Right forelimb (tissue), 1 donor: ENCODE measurements at regions not wholly inside any gene's neighbourhood (a gene's known extent, or its start where the extent isn't known, plus 50 kb on each side); places are given as distances from the start of the nearest gene placed in this dataset.
"Not testable (repeated sequence)": the region's sequence is repeated elsewhere in the genome, so short reads cannot be mapped to it uniquely, and the experiment has no call there.

Source experiments
- DNase-seq: peaks from one replicate; pipeline ENCODE4 v3.0.0-alpha.2; 2018

DNA sequence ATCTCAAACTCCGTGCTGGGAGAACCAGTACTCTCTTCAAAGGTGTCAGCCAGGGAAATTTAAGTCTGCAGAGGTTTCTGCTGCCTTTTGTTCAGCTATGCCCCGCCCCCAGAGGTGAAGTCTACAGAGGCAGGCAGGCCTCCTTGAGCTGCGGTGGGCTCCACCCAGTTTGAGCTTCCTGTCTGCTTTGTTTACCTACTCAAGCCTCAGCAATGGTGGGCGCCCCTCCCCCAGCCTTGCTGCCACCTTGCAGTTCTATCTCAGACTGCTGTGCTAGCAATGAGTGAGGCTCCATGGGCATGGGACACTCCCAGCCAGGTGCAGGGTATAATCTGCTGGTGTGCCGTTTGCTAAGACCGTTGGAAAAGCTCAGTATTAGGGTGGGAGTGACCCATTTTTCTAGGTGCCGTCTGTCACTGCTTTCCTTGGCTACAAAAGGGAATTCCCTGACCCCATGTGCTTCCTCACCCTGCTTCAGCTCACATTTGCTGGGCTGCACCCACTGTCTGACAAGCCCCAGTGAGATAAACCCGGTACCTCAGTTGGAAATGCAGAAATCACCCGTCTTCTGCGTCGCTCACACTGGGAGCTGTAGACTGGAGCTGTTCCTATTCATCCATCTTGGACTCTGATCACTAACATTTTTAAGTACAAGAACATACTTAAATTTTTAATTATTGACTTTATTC, 389.2 kb upstream of the UBE2E3 start:
- DNase-seq = not testable (repeated sequence)

DNA sequence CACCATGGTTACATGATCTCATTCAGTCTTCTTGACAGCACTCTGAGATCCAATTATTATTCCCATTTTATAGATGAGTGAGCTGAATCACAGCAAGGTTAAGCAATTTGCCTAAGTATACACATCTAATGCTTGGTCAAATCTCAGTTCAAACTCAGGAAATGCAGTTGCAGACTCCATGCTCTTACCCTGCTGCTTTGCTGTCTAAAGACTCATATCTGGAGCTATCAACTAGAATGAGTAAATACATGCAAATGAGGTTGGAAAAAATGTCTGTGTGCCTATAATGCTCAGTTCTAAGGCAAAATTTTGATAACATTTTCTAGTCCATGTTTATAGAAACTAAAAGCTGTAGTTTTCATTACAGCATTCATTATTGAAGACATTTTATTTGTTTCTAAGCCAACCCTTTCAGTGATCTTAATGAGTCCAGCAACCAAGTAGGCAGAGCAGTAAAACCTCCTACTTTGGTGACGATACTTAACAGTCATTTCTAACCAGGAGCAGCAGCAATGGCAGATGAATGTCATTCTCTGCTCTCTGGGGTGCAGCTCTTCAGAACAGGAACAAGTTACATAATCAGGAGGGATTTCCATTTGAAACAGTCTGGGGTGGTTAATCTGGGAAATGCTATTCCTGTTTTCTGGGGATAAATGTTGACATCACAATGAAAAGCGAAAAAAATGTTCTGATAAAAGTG, 396.8 kb upstream of the UBE2E3 start:
- no peak for DNase-seq

DNA sequence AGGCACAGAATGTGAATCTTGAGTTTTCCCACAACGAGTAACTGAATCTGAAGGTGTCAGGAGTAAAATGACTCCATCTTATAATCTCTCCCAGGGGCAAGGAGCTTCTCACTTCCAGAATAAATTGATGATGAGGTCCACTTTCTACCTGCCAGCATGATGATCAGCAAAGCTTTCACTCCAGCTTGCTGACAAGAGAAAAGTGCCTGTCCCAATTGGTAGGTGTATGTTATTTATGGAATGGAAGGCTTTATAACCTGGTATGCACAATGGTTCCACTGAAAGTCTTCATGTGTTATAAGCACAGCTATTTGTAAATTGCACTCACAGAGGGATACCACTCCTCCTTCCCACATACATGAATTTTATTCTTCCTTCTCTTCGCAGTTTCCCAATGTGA, 401.0 kb upstream of the UBE2E3 start:
- no peak for DNase-seq

DNA sequence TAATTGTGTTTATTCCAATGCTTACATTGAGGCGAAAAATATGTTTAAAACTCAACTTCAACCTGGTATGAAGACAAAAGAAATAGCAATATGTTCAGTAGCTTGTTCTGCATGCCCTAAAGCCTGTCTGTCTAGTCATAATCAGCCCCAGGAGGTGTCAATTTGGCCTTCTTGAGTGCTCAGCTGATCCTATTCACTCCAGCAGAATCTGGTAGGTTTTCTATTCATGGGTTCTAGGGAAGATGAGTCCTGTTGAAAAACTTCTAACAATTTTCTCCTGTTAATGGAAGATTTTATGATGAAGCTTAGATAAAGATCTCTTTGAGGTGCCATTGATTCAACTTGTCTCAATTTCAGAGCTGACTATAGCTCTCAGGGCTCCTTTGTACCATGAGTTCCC, 402.0 kb upstream of the UBE2E3 start:
- DNase-seq = no peak

DNA sequence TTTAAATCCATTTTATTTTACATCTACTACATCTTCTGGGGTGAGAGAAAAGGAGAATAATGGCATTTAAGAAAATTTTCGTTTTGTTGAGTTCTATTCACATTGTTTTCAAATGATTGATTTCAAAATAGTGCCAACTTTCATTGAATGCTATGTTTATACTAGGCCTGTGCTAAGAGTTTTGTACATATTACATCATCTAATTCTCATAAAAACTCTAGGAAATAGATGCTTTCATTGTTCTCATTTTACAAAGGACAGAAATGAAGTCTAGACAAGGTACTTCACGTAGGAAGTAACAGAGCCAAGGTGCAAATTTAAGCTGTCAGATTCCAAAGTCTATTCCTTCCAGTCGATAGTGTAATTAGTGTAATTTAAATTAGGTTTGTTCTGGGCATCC, 402.8 kb upstream of the UBE2E3 start:
- no peak for DNase-seq

DNA sequence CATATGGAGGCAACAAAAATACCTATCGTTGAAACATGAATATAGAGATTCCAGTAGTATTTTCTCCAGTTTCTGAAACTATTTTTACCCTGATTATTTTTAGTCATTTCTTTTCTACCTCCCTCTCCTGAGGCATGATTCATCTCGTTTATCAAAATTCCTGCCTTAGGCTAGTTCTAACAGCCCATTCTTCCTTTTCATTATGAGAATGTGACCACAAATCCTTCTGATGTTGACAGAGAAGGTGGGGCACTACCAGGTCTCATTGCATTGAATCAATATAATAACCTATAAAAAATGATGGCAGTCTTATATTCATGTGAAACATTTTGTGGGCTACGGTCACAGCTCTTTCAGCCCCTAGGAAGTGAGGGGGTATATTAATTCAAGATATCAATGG, 406.5 kb upstream of the UBE2E3 start:
- DNase-seq = no peak

DNA sequence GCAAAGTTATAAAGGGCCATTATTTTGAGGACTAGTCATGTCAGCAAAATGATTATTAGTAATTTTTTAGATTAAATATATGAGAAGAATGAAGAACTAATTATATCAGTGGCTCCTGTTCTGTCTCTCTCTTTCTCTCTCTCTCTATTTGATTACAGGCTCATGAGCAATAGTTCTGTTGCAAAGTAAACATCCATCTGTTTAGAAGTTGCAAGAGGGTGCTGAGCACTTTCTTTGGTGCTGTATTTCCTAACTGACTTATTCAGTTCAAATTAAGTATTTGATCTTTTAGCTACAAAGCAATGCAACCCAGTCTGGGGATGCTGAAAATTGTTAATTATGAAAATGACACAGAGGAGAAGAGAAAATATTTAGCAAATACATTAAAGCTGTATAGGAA, 408.1 kb upstream of the UBE2E3 start:
- DNase-seq = no peak

DNA sequence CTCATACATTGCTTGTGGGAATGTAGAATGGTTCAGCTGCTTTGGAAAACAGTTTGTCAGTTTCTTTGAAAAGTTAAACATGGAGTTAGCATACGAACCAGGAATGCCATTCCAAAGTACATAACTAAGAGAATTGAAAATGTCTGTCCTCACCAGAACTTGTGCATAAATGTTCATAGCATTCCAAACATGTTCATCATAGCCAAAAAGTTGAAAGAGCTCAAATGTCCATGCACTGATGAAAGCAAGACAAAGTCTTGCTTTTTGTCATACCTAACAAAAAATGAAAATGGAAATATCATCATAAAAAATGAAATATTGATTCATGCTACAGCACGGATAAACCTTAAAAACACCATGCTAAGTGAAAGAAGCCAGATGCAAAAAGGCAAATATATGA, 408.8 kb upstream of the UBE2E3 start:
- DNase-seq = no peak

DNA sequence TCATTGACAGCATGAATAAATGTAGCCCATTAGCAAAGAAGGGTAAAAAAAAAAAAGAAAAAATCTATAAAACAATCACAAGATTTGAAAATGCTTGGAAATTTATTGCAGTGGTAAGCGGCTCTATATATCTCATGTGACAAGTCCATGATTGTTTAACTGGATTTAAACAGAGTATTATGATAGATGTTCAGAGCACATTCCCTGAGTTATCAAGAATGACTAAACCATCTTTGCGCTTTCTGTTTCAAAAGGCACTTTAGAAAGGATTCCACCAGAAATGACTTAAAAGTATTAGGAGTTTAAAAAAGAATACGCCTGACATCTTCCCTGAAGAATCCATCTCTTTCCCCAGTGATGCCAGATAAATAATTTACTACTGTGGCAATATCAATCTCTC, 409.5 kb upstream of the UBE2E3 start:
- DNase-seq = no peak

DNA sequence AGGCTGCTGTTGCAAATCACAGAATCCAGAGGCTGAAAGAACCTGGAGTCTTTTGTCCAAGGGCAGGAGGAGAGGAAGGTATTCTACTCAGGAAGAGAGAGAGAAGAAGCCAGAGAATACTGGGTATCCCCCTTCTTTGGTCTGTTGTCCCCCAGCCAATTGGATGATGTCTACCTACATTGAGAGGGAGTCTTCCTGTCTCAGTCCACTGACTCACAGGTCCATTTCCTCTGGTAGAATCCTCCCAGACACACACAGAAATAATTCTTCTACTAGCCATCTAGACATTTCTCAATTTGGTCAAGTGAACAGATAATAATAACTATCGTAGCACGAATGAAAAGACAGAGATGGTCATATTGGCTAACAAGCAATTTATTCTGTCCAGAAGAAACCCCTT, 416.4 kb upstream of the UBE2E3 start:
- no peak for DNase-seq

DNA sequence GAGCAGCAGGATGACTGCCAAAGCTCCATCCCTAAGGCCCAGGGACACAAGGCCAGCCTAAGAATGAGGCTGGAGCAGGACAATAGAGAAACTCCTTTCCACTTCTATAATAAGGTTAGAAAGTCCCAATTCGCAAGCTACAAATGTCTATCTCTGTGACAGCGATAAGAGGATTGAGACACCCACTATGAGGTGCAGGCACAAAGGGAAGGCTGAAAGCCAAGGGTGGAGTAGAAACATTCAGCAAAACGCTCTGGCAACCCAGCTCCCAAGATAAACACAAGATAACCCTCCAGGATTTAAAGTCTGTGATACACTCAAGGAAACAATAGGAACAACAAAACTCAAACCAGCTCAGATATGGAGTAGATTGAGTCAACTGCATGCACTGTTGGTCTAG, 418.0 kb upstream of the UBE2E3 start:
- no peak for DNase-seq

DNA sequence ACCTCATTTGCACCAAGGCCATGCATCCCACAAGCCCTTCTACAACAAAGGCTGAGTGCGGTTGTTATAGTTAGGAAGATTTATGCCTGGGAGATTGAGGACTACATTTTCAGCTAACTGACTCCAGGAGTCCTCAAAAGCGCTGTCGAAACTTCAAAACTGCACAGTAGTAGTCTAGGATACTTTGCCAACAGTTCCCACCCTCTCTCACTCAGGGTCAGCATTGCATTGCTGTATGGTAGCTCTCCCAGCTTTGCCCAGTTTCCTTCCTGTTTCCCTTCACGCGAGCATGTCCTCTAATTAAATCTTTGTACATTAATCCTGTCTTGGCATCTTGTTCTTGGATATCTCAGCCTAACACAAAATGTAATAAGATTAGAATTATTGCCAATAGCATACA, 420.6 kb upstream of the UBE2E3 start:
- DNase-seq = no peak

DNA sequence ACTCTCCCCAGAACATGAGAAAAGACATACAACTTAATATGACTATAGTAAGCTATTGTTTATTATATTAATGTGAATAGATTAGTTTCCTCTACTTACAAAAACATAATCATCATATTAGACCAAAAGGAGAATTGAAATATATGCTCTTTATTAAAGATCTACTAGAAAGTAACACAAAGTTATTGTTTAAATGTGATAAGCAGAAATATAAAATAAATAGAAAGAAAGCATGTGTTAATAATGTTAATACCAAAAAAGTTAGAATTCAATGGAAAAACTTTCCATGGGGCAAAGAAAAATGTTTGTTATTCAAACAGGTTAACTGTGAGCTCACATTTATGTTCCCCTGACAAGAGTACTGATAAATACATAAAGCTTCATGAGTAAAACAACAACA, 421.4 kb upstream of the UBE2E3 start:
- no peak for DNase-seq

DNA sequence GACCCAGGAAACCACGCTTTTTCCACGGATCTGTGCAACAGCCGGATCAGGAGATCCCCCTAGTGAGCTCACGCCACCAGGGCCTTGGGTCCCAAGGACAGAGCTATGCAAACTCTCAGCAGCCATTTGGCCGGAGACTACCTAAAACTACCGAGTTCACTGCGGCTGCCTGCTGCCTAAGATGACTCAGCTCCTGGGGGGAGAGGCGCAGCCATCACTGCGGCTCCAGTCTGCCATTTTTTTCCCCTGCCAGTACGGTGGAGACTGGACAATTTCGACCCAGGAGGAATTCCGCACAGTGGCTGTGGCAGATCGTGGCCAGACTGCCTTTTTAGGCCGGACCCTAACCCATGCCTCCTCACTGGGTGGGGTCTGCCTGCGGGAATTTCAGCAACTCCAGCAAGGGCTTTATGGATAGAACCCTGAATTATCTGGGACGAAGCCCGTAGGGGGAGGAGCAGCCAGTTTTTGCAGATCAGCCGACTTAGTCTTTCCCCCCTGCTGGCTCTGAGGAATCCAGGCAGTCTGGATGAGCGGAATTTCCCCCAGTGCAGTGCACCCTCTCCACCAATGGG, 424.9 kb upstream of the UBE2E3 start:
- DNase-seq = no peak

DNA sequence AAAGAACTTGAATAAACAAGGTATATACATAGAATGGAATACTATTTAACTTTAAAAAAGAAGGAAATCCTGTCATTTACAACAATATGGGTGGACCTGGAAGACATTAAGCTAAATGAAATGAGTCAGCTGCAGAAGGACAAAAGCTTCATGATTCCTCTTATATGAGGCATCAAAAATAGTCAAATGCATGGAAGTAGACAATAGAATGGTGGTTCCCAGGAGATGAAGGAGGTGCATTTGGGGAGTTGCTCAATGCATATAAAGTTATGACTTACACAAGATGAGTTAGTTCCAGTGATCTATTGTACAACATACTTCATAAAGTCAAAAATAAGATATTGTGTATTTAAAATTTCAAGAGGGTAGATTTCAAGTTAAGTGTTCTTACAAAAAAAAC, 426.1 kb upstream of the UBE2E3 start:
- DNase-seq = no peak

DNA sequence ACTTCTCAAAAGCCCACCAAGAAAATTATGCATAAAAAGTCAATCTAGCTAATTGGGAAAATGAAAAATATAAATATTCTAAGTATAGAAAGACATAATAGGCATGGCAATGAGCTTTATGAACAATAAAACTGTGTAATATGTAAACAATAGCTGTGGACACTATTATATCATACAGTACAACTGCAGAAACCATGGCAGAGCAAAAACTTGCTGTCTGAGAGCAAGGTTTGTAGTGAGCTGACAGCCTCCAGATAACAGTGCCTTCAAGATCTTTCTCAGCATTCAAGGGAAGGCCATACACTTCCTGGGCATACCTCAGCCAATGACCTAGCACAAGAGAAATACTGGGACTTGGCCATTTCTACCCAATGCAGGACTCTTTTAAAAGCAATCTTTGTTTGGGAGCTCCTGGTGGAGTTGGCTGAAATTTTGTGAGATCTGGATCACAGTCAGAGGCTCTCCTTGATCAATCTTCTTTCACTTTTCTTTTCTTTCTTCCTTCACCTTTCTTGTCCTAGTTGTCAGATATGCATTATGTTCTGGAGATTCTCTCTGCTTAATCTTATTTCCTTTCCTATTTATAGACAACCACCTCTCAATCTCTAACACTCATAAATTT, 427.2 kb upstream of the UBE2E3 start:
- no peak for DNase-seq

DNA sequence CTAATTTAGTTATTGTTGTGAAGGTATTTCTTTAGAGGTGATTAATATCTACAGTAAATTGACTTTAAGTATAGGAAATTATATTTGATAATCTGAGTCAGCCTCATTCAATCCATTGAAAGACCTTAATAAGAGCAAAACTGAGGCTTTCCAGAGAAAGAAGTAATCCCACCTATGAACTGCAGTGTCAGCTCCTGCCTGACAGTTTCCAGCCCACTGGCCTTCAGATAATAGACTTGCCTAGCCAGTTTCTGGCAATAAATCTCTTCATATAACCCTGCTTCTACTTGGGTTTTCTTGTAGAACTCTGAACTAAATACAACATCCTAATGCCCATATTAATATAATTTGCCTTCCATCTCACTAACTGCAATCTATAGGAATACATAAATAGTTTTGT, 437.9 kb upstream of the UBE2E3 start:
- DNase-seq = no peak

DNA sequence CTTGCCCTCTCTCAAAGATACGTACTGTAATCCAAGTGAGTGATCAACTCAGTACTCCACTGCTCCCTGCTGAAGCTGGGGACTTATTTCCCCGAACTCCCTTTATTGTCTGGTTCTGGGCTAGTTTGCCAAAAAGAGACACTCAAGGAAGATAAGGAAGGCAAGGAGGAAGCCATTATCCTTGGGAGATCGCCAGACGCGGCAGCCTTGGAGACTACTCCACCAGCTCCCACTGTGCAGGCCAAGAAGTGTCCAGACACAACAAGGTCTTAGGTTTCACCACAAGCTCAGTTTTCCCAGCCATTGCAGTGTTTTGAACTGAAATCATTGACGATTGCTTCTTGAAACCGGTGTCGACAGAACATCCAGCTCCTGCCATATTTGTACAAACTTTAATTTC, 439.6 kb upstream of the UBE2E3 start:
- no peak for DNase-seq

DNA sequence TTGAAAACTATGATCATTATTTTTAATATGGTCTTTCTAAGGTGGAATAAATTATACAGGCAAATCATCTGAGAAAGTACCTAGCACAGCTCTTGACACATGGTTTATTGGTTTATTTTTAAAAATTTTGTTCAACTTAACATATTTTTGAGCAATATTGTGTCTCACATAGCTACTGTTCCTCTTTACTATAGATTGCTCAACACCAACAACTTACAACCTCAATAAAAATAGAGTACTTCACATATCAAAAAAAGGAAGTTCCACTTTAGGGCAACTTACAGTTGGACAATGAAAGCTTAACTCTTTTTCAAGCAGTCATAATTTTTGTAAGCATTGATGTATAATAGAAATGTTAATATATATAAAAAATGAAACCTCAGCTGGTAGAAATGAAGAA, 440.9 kb upstream of the UBE2E3 start:
- no peak for DNase-seq

DNA sequence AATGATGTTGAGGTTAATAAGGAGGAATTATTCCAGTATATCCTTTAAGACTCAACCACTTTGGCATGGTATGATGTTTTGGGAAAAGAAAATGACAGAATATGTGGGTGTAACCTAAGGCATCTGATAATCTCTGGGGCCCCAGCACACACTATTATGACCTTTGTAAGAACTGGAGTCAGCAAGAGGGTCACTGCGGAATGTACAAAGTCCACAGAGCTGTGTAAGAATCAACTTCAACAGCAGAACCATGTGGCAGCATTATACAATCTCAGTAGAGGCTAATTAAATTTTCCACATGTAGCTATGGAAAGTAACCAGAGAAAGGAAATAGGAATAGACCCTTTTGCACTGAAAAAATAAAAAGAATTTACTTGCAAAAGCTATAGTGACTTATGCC, 445.1 kb upstream of the UBE2E3 start:
- no peak for DNase-seq

DNA sequence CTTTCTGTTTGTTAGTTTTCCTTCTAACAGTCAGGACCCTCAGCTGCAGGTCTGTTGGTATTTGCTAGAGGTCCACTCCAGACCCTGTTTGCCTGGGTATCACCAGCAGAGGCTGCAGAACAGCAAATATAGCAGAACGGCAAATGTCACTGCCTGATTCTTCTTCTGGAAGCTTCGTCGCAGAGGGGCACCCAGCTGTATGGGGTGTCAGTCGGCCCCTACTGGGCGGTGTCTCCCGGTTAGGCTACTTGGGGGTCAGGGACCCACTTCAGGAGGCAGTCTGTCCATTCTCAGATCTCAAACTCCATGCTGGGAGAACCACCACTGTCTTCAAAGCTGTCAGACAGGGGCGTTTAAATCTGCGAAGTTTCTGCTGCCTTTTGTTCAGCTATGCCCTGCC, 448.6 kb upstream of the UBE2E3 start:
- DNase-seq = not testable (repeated sequence)

DNA sequence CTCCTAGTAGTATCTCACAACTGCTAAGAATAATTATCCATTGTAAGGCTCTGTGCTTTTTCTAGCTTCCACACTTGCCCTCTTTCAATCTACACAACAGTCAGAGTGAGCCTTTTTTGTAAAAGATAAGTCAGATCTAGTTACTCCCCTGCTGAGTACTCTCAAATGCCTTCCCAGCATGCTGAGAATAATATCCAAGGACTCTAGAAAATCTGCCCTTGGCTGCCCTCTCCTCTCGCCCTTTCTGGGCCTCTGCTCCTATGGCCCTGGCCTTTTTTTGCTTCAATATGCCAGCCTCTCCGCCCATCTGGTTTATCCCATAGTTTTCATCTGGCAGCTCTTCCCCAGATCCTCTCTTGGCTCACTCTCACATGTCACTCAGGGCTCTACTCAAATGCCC, 455.9 kb upstream of the UBE2E3 start:
- no peak for DNase-seq

DNA sequence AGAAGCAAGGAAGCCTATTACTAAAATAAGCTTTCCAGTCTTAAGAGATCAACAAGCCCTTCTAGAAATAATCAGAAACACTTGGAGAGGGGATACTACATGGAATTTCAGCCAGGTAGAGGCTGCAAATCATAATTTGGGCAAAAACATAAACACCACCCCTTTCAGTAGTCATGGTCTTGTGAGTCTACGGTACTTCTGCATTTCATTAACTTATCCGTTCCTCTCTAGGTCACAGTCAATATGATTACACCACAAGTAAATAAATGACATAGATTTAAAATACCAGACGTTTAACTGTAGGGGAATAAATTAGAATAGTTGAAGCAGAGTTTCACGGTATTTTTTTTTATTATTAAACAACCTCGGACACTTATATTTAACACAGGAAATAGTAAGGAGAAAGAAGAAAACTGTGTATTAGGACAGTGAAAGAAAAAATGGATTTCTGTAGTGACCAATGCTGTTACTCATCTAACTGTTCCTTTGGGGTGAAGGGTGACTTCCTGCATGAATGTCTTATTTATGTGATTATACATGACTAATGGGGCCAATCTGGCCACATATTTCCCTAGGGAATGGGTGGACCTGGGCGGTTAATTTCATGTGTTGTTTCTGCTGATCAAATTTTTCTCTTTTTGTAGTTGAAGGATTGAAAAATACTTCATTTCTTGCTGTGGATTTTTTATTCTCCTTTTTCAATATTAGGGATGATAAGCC, 456.6 kb upstream of the UBE2E3 start:
- DNase-seq = no peak
